Nucleus accumbens (tissue), 56 donors: ENCODE measurements at regions not wholly inside any gene's neighbourhood (a gene's known extent, or its start where the extent isn't known, plus 50 kb on each side); places are given as distances from the start of the nearest gene placed in this dataset.
"Not testable (repeated sequence)": the region's sequence is repeated elsewhere in the genome, so short reads cannot be mapped to it uniquely, and the experiment has no call there.

ENCODE experiments used
- DNase-seq, 56 donors: peaks; one replicate each; lab custom pipeline; 2025; lab: John Stamatoyannopoulos, UW

- no peak for DNase-seq
Measured at GRCh38 chr9:87386490-87387025, 111.1 kb upstream of the DAPK1 start.

- no peak for DNase-seq
Measured at GRCh38 chr9:87387351-87388011, 110.2 kb upstream of the DAPK1 start.

GRCh38 chr9:87388708-87389107 lies 109.0 kb upstream of the DAPK1 start:
- DNase-seq: not testable (repeated sequence)

GRCh38 chr9:87389936-87390335 lies 107.7 kb upstream of the DAPK1 start:
- DNase-seq: no peak

GRCh38 chr9:87390361-87390760 lies 107.3 kb upstream of the DAPK1 start:
- no peak for DNase-seq

- no peak for DNase-seq
Measured at GRCh38 chr9:87392086-87392485, 105.6 kb upstream of the DAPK1 start.

GRCh38 chr9:87393706-87394230 lies 103.9 kb upstream of the DAPK1 start:
- DNase-seq: no peak

GRCh38 chr9:87395804-87396479 lies 101.7 kb upstream of the DAPK1 start:
- DNase-seq: no peak

- no peak for DNase-seq
Measured at GRCh38 chr9:87401681-87402080, 96.0 kb upstream of the DAPK1 start.

- DNase-seq: no peak
Measured at GRCh38 chr9:87402537-87402936, 95.1 kb upstream of the DAPK1 start.

GRCh38 chr9:87405677-87406542 lies 91.8 kb upstream of the DAPK1 start:
- DNase-seq: peak in 3 of 56 donors; percentile 1 to 4 (median 1)

- DNase-seq: no peak
Measured at GRCh38 chr9:87406543-87407166, 91.0 kb upstream of the DAPK1 start.

GRCh38 chr9:87410047-87411005 lies 87.3 kb upstream of the DAPK1 start:
- DNase-seq: not testable (repeated sequence)

GRCh38 chr9:87420884-87421283 lies 76.8 kb upstream of the DAPK1 start:
- no peak for DNase-seq

GRCh38 chr9:87421734-87422133 lies 75.9 kb upstream of the DAPK1 start:
- DNase-seq: no peak

GRCh38 chr9:87422999-87423398 lies 74.7 kb upstream of the DAPK1 start:
- no peak for DNase-seq

GRCh38 chr9:87423885-87424284 lies 73.8 kb upstream of the DAPK1 start:
- not testable (repeated sequence) for DNase-seq

- DNase-seq: no peak
Measured at GRCh38 chr9:87425202-87425601, 72.5 kb upstream of the DAPK1 start.

- DNase-seq: no peak
Measured at GRCh38 chr9:87427851-87428506, 69.7 kb upstream of the DAPK1 start.
